GM18508 (cell line): ENCODE measurements at regions not wholly inside any gene's neighbourhood (a gene's known extent, or its start where the extent isn't known, plus 50 kb on each side); places are given as distances from the start of the nearest gene placed in this dataset.
"Not testable (repeated sequence)": the region's sequence is repeated elsewhere in the genome, so short reads cannot be mapped to it uniquely, and the experiment has no call there.

Experiments
- ATAC-seq: cut with Tn5 transposase; IDR thresholded peaks from one replicate; pipeline ENCODE4 v1.9.1; 2021; ENCODE audit warnings: moderate number of reproducible peaks; ENCODE audit not compliant: insufficient read depth, unreplicated experiment

GRCh38 chr4:124459196-124459940, 253.2 kb downstream of the ANKRD50 start:
- ATAC-seq, result no peak

GRCh38 chr4:124459941-124460310, 252.6 kb downstream of the ANKRD50 start:
- no peak for ATAC-seq

- ATAC-seq, result not testable (repeated sequence)
Measured at GRCh38 chr4:124461592-124461991, 250.9 kb downstream of the ANKRD50 start.

GRCh38 chr4:124462954-124463828, 249.3 kb downstream of the ANKRD50 start:
- no peak for ATAC-seq

- no peak for ATAC-seq
Measured at GRCh38 chr4:124464836-124465235, 247.7 kb downstream of the ANKRD50 start.

- no peak for ATAC-seq
Measured at GRCh38 chr4:124468360-124468759, 244.2 kb downstream of the ANKRD50 start.

- no peak for ATAC-seq
Measured at GRCh38 chr4:124469981-124470380, 242.6 kb downstream of the ANKRD50 start.

- ATAC-seq, result no peak
Measured at GRCh38 chr4:124478470-124478869, 234.1 kb downstream of the ANKRD50 start.

- ATAC-seq, result no peak
Measured at GRCh38 chr4:124480061-124480460, 232.5 kb downstream of the ANKRD50 start.

GRCh38 chr4:124481123-124481522, 231.4 kb downstream of the ANKRD50 start:
- ATAC-seq, result no peak

GRCh38 chr4:124483048-124483906, 229.3 kb downstream of the ANKRD50 start:
- no peak for ATAC-seq

GRCh38 chr4:124484008-124484407, 228.5 kb downstream of the ANKRD50 start:
- ATAC-seq, result no peak

- no peak for ATAC-seq
Measured at GRCh38 chr4:124484940-124485339, 227.6 kb downstream of the ANKRD50 start.

- no peak for ATAC-seq
Measured at GRCh38 chr4:124486423-124486822, 226.1 kb downstream of the ANKRD50 start.

GRCh38 chr4:124487651-124488050, 224.9 kb downstream of the ANKRD50 start:
- ATAC-seq, result no peak

GRCh38 chr4:124491361-124492145, 221.0 kb downstream of the ANKRD50 start:
- no peak for ATAC-seq

- ATAC-seq, result no peak
Measured at GRCh38 chr4:124499261-124499660, 213.3 kb downstream of the ANKRD50 start.

- no peak for ATAC-seq
Measured at GRCh38 chr4:124501576-124501975, 211.0 kb downstream of the ANKRD50 start.

- no peak for ATAC-seq
Measured at GRCh38 chr4:124504431-124504830, 208.1 kb downstream of the ANKRD50 start.

GRCh38 chr4:124505211-124505610, 207.3 kb downstream of the ANKRD50 start:
- ATAC-seq, result no peak
